ENCODE measurements at regions not wholly inside any gene's neighbourhood (a gene's known extent, or its start where the extent isn't known, plus 50 kb on each side); places are given as distances from the start of the nearest gene placed in this dataset.

DNA sequence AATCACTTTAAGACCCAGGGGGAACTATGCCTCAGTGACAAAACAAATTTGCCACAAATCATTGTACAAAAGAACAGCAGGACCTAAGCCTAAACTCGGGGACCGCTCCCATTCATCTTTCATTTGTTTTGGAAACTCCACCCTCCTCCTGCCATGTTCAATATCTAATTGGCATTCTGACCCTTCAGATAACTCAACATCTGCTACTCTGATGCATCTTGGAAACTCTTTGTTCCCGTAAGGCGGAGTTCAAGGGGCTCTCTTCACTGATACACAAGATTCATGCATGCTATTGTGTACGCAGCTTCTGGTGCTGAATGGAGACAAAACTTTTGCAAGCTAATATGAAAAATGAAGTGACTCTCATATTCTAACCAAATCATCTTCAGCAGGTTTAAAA is 187.6 kb downstream of the ZFP64 start:
- TF ChIP-seq, protein P1, sequence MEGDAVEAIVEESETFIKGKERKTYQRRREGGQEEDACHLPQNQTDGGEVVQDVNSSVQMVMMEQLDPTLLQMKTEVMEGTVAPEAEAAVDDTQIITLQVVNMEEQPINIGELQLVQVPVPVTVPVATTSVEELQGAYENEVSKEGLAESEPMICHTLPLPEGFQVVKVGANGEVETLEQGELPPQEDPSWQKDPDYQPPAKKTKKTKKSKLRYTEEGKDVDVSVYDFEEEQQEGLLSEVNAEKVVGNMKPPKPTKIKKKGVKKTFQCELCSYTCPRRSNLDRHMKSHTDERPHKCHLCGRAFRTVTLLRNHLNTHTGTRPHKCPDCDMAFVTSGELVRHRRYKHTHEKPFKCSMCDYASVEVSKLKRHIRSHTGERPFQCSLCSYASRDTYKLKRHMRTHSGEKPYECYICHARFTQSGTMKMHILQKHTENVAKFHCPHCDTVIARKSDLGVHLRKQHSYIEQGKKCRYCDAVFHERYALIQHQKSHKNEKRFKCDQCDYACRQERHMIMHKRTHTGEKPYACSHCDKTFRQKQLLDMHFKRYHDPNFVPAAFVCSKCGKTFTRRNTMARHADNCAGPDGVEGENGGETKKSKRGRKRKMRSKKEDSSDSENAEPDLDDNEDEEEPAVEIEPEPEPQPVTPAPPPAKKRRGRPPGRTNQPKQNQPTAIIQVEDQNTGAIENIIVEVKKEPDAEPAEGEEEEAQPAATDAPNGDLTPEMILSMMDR (conservative IDR thresholded peaks at IDR 0.05; ENCODE audit: low read length): no peak
- TF ChIP-seq EZH2phosphoT487 (IDR thresholded peaks at IDR 0.05; ENCODE audit: borderline replicate concordance): no peak
